GM12801 (cell line): ENCODE measurements at regions not wholly inside any gene's neighbourhood (a gene's known extent, or its start where the extent isn't known, plus 50 kb on each side); places are given as distances from the start of the nearest gene placed in this dataset.

Experiments used
- TF ChIP-seq, protein P1 (sequence below): IDR thresholded peaks from one replicate; pipeline ENCODE4 v1.5.1; 2011; ENCODE audit warnings: control low read depth; ENCODE audit not compliant: insufficient read length; ENCODE audit errors: extremely low read depth

DNA sequence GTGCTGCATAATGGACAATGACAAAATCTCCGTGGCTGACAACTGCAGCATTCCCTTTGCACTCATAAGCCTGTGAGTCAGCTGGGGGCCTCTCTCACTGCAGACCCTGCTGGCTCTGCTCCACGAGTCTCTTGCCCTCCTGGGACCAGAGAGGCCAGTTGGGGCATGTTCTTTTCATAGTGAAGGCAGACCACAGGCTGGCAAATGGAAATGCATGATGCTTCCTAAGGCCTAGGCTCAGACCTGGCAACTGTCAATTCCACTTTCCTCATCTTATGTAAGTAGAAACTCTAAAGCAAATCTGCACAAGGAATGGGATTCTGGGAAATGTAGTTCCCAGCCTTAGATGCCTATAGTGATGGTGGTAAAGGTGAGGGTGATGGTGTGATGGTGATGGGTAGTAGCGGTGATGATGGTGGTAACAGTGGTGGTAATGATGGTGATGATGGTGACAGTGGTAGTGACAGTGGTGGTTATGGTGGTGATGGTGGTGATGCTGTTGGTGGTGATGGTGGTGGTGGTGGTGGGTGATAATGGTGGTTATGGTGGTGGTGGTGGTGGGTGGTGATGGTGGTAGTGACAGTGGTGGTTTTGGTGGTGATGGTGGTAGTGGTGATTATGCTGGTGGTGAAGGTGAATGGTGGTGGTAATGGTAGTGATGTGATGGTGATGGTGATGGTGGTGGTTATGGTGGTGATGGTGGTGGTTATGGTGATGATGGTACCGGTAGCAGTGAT lies 185.8 kb upstream of the ARL4C start:
- TF ChIP-seq, protein P1, sequence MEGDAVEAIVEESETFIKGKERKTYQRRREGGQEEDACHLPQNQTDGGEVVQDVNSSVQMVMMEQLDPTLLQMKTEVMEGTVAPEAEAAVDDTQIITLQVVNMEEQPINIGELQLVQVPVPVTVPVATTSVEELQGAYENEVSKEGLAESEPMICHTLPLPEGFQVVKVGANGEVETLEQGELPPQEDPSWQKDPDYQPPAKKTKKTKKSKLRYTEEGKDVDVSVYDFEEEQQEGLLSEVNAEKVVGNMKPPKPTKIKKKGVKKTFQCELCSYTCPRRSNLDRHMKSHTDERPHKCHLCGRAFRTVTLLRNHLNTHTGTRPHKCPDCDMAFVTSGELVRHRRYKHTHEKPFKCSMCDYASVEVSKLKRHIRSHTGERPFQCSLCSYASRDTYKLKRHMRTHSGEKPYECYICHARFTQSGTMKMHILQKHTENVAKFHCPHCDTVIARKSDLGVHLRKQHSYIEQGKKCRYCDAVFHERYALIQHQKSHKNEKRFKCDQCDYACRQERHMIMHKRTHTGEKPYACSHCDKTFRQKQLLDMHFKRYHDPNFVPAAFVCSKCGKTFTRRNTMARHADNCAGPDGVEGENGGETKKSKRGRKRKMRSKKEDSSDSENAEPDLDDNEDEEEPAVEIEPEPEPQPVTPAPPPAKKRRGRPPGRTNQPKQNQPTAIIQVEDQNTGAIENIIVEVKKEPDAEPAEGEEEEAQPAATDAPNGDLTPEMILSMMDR: no peak

DNA sequence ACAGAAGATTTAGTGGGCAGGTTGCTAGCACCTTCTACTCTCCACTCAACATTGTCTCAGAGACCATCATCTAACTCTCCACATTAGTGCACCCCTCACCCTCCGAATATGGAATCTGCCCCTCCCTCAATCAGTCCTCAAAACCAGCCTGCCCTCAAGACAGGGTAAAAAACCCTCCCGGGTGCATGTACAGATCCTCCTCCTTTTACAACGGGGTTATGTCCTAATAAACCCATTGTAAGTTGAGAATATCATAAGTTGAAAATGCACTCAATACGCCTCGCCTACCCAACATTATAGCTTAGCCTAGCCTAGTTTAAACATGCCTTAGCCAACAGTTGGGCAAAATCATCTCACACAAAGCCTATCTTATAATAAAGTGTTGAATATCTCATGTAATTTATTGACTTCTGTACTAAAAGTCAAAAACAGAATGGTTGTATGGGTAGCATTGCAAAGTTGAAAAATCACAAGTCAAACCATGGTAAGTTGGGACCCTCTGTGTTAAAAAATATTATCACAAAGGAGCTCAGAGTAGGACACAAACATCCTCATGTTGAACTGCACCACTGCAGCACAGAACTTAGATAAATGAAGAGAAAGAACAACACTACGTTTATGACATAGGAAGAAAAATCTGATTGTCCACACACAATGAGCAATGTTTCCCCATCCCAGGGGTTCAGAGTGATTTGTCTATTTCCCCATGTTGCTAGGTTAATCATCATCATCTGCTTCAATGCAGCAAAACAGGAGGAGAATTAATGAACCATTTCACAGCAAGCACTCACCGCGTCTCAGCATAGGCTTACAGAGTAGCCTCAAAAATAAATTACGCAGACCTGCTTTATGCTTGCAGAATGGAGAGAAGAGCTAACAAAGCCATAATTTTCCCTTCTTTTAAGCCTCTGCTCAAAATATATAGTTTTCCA lies 184.1 kb upstream of the ARL4C start:
- TF ChIP-seq, protein P1: no peak

DNA sequence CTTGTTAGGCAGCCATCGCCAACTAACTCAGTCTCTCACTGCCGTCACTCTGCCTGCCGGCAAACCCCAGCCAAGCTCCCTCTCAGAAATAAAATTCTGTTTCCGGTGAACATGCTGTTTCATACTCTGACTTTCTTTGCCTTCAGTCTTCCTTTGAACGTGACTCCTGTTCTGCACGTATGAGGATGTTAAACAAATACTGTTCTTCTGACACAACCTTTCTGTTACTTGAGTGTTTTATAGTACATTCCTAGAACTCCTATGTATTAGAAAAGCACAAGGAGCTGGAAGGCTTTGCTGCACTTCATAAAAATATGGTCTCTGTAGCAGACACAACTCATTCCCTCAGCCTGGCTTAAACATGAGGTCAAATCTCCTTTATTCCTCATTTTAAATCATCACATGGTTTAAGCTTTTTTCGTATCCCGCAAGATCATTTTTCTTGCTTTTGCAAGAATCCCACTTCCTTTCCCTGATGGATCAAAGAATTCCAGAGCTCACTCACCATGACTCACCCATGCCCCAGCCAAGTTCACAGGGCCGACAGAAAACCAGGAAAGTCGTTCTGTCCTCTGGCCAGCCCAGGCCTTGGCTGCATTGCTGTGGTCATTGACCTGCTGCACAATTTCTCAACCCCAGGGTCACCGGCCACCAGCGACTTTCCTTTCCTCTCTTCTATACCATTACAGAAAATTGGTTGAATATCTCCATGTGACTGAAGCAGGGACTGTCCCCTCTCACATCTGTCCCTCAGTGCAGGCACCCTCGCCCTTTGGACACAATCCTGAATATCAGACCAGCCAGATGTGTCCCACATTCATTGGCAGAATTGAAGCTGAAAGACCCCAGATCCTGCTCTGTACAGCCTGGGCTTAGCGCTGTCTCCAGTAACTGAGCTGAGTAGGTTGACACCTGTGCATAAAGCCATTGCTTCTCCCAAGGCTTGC lies 183.1 kb upstream of the ARL4C start:
- TF ChIP-seq, protein P1: no peak

DNA sequence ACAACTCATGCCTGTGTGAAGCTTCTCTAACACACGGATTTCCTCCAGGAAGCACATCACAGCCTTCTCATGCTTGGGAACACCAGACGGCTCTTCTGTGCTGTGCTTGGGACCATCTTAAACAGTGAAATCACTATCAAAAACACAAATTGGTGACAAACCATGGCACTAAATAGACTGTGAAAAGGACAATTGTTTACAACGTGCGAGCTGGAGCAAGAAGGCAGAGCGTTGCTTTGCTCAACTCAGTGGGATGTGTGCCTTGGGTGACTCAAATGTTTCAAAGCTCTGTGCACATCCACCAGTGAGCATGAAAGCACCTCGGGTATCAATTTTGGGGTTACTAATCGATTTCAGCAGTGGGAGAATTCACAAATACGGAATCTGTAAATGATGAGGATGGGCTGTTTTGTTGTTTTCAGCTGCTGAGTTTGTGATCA lies 182.4 kb upstream of the ARL4C start:
- TF ChIP-seq, protein P1: no peak

DNA sequence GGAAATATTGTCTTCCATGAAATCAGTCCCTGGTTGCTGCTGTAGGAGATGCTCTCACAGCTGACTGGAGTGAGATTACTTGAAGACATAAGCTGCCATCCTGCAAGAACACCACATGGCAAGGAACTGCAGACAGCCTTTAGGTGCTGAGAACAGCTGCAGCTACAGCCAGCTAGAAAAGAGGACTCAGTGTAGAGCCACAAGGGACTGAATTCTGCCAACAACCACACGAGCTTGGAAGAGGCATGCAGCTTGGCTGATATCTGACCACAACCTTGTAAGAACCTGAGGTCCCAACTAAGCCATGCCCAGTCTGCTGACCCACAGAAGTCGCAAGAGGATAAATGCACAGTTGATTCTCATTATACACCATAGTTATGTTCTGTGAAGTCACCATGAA lies 181.8 kb upstream of the ARL4C start:
- TF ChIP-seq, protein P1: no peak

DNA sequence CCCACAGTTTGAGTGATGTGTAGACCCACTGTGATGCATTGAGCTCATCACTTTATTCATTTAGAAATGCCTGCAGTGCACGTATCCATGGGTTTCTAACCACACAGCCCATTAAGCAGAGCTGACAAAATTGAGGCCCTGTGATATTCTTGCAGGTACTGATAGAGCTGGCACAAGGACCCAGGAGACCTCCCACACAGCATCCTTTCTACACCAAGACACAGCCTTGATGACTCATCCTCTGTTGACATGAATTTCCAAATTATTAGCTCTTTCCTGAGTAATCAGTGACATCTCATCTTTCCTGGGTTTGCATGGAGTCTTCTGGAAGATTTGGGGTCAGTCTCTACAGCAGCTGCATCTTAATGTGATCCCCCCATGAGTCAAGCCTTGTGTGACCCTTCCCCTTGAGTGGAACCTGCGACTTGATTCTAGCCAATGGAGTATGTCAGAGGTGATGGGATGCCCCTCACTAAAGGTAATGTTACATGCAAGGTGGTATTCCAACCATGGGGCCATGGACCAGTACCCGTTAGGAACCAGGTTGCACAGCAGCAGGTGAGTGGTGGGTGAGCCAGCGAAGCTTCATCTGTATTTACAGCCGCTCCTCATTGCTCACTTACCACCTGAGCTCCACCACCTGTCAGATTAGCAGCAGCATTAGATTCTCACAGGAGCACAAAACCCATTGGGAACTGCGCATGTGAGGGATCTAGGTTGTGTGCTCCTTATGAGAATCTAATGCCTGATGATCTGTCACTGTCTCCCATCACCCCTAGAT lies 181.1 kb upstream of the ARL4C start:
- TF ChIP-seq, protein P1: no peak
